ENCODE measurements at regions not wholly inside any gene's neighbourhood (a gene's known extent, or its start where the extent isn't known, plus 50 kb on each side); places are given as distances from the start of the nearest gene placed in this dataset.

DNA sequence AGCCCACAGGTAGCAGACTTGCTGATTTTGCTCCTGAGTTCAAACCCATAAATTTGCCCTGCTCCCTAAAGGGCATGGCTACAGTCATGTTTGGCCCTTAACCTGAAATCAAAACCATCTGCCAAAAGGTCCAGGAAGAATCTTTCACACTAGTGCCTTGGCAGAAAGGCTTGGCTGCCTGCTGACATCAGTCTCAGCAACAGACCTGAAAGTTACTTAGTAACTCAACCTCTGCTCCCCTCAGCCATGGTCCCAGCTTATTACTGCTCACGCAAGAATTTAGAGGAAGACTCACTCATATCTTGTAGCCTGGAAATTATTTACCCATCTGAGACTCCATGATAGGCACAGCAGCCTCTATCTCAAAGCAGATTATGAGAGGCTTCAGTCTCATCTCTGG lies 98.0 kb upstream of the KIF2B start:
- Histone ChIP-seq H3K27ac (ENCODE audit: low read depth, low read length) (no peak overlapping the region), H3F3A (ENCODE audit: control insufficient read depth, insufficient read depth) (no peaks in the 10 kb centered on the region), H3K9me3 (ENCODE audit: control insufficient read depth, insufficient read depth, low read length) (peaks cover 34% of the 10 kb centered on the region; the same call in 1 of the 2 replicates), H3K9me2 (replicated peaks; ENCODE audit: control insufficient read depth, low read length) (no peaks in the 10 kb centered on the region), H3K4me1 (ENCODE audit: control insufficient read depth, low read length) (peaks cover 31% of the 10 kb centered on the region), H3K4me3 (ENCODE audit: low read length) (no peak overlapping the region), H3K79me2 (ENCODE audit: control insufficient read depth, low read length) (no peaks in the 10 kb centered on the region), H3K27me3 (ENCODE audit: control insufficient read depth, low read length) (no peaks in the 10 kb centered on the region), H4K20me1 (ENCODE audit: control insufficient read depth, insufficient read depth, low read depth, low read length) (no peaks in the 10 kb centered on the region), H3K36me3 (ENCODE audit: control insufficient read depth, low read length) (peaks cover 15% of the 10 kb centered on the region), H3K4me2 (ENCODE audit: low read length) (no peak overlapping the region)
- TF ChIP-seq, protein P1, sequence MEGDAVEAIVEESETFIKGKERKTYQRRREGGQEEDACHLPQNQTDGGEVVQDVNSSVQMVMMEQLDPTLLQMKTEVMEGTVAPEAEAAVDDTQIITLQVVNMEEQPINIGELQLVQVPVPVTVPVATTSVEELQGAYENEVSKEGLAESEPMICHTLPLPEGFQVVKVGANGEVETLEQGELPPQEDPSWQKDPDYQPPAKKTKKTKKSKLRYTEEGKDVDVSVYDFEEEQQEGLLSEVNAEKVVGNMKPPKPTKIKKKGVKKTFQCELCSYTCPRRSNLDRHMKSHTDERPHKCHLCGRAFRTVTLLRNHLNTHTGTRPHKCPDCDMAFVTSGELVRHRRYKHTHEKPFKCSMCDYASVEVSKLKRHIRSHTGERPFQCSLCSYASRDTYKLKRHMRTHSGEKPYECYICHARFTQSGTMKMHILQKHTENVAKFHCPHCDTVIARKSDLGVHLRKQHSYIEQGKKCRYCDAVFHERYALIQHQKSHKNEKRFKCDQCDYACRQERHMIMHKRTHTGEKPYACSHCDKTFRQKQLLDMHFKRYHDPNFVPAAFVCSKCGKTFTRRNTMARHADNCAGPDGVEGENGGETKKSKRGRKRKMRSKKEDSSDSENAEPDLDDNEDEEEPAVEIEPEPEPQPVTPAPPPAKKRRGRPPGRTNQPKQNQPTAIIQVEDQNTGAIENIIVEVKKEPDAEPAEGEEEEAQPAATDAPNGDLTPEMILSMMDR (IDR thresholded peaks at IDR 0.05; ENCODE audit: low read depth, low read length, poor library complexity, severe bottlenecking) = no peak
- TF ChIP-seq EZH2phosphoT487 (IDR thresholded peaks at IDR 0.05; ENCODE audit: borderline replicate concordance, low read length) = no peak

DNA sequence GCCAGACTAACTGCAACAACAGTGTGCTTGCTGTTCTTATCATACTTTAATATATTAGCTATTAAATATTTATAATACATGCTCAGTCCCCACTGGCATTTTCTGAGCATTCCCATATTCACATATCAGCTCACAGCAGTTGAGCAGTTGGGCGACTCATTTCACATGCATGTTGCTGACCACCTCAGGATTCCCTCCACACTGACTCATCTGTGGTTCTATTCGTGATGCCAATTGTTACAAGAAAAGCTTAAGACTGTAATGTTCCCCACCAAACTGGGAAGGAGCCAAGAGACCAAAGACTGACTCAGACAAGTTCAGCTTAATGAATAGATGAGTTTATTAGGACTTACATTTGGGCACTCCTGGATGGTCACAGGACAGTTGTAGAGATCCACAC lies 100.3 kb upstream of the KIF2B start:
- H3K79me2 ChIP-seq (ENCODE audit: control insufficient read depth, low read length) = no peaks in the 10 kb centered on the region
- H3F3A ChIP-seq (ENCODE audit: control insufficient read depth, insufficient read depth) = no peaks in the 10 kb centered on the region
- H3K9me3 ChIP-seq (ENCODE audit: control insufficient read depth, insufficient read depth, low read length) = peaks cover 34% of the 10 kb centered on the region; the same call in 1 of the 2 replicates
- H3K36me3 ChIP-seq (ENCODE audit: control insufficient read depth, low read length) = peaks cover 15% of the 10 kb centered on the region
- H3K9me2 ChIP-seq (replicated peaks; ENCODE audit: control insufficient read depth, low read length) = no peaks in the 10 kb centered on the region
- TF ChIP-seq EZH2phosphoT487 (IDR thresholded peaks at IDR 0.05; ENCODE audit: borderline replicate concordance, low read length) = no peak
- TF ChIP-seq, protein P1 (IDR thresholded peaks at IDR 0.05; ENCODE audit: low read depth, low read length, poor library complexity, severe bottlenecking) = no peak
- no peaks in the 10 kb centered on the region for H3K27me3 ChIP-seq (ENCODE audit: control insufficient read depth, low read length)
- H3K4me2 ChIP-seq (ENCODE audit: low read length) = peak overlapping the region; percentile 69
- peak overlapping the region; percentile 81 for H3K27ac ChIP-seq (ENCODE audit: low read depth, low read length)
- H3K4me3 ChIP-seq (ENCODE audit: low read length) = peak overlapping the region; percentile 55
- no peaks in the 10 kb centered on the region for H4K20me1 ChIP-seq (ENCODE audit: control insufficient read depth, insufficient read depth, low read depth, low read length)
- peaks cover 45% of the 10 kb centered on the region for H3K4me1 ChIP-seq (ENCODE audit: control insufficient read depth, low read length)

DNA sequence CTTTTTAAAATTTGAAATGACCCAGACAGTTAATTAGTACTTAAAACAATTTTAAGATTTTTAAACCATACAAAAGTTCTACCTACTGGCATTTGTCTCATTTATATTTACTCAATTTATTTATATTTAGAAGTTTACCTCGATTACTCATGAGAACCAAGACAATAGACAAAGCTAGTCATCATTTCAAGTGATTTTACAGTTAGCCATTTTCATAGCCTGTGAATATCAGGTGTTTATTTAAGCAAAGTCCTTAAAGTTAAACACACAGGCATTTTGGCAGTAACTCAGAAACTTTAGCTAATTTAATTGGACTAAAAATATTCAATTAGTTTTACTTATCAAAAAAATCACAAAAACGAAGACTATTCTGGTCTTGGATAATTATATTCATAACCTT lies 101.6 kb upstream of the KIF2B start:
- no peaks in the 10 kb centered on the region for H3K79me2 ChIP-seq (ENCODE audit: control insufficient read depth, low read length)
- H3K27ac ChIP-seq (ENCODE audit: low read depth, low read length) = peak overlapping the region; percentile 81
- no peaks in the 10 kb centered on the region for H3K27me3 ChIP-seq (ENCODE audit: control insufficient read depth, low read length)
- peaks cover 15% of the 10 kb centered on the region for H3K36me3 ChIP-seq (ENCODE audit: control insufficient read depth, low read length)
- H4K20me1 ChIP-seq (ENCODE audit: control insufficient read depth, insufficient read depth, low read depth, low read length) = no peaks in the 10 kb centered on the region
- no peaks in the 10 kb centered on the region for H3F3A ChIP-seq (ENCODE audit: control insufficient read depth, insufficient read depth)
- peaks cover 45% of the 10 kb centered on the region for H3K4me1 ChIP-seq (ENCODE audit: control insufficient read depth, low read length)
- TF ChIP-seq, protein P1 (IDR thresholded peaks at IDR 0.05; ENCODE audit: low read depth, low read length, poor library complexity, severe bottlenecking) = no peak
- TF ChIP-seq EZH2phosphoT487 (IDR thresholded peaks at IDR 0.05; ENCODE audit: borderline replicate concordance, low read length) = no peak
- H3K9me3 ChIP-seq (ENCODE audit: control insufficient read depth, insufficient read depth, low read length) = peaks cover 22% of the 10 kb centered on the region; the same call in 1 of the 2 replicates
- no peaks in the 10 kb centered on the region for H3K9me2 ChIP-seq (replicated peaks; ENCODE audit: control insufficient read depth, low read length)
- 0 out of 2 replicates have a peak overlapping the region, but pooled peaks have one; percentile 14 for H3K4me3 ChIP-seq (ENCODE audit: low read length)
- no peak overlapping the region for H3K4me2 ChIP-seq (ENCODE audit: low read length)
